Neural progenitor cell (in vitro differentiated cells): ENCODE measurements at regions not wholly inside any gene's neighbourhood (a gene's known extent, or its start where the extent isn't known, plus 50 kb on each side); places are given as distances from the start of the nearest gene placed in this dataset.

Source experiments
- EZH2 ChIP-seq: fragments of 200-600 bp; sonication (generic); IDR thresholded peaks from 2 replicates; pipeline ENCODE4 v1.6.1; 2017; ENCODE audit warnings: antibody characterized with exemption, mild to moderate bottlenecking, moderate library complexity
- EZH2phosphoT487 ChIP-seq: fragments of 200-600 bp; sonication (generic); IDR thresholded peaks from 2 replicates; pipeline ENCODE4 v1.6.1; 2017; ENCODE audit warnings: antibody characterized with exemption
- TF ChIP-seq, protein P1 (sequence below): fragments of 200-600 bp; sonication (generic); IDR thresholded peaks from 2 replicates; pipeline ENCODE4 v1.5.1; 2017; ENCODE audit warnings: antibody characterized with exemption, mild to moderate bottlenecking

DNA sequence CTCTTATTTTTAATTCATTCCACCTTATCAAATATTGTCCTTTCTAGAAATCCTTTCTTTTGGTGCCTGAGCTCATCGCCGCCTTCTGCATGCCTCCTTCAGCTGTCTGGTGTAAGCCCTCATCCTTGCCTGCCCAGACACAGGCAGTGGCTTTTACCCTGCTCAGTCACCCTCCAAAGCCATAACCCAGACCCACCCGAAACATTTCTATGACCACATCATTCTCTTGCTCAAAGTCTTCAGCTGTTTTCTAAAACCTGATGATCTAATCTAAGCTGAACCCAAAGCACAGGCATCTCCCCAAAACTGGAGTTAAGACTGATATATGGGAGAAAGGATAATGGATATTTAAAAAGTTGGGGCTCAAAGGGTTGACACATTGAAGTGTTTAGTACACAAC, 753.7 kb upstream of the SGCG start:
- TF ChIP-seq, protein P1, sequence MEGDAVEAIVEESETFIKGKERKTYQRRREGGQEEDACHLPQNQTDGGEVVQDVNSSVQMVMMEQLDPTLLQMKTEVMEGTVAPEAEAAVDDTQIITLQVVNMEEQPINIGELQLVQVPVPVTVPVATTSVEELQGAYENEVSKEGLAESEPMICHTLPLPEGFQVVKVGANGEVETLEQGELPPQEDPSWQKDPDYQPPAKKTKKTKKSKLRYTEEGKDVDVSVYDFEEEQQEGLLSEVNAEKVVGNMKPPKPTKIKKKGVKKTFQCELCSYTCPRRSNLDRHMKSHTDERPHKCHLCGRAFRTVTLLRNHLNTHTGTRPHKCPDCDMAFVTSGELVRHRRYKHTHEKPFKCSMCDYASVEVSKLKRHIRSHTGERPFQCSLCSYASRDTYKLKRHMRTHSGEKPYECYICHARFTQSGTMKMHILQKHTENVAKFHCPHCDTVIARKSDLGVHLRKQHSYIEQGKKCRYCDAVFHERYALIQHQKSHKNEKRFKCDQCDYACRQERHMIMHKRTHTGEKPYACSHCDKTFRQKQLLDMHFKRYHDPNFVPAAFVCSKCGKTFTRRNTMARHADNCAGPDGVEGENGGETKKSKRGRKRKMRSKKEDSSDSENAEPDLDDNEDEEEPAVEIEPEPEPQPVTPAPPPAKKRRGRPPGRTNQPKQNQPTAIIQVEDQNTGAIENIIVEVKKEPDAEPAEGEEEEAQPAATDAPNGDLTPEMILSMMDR = no peak
- TF ChIP-seq EZH2phosphoT487 = no peak
- no peak for TF ChIP-seq EZH2
